Activated CD8-positive, alpha-beta memory T cell treated with anti-CD3 and anti-CD28 coated beads, Interleukin-2, amount 50 U/mL, for 48 hours (primary cell): ENCODE measurements at regions not wholly inside any gene's neighbourhood (a gene's known extent, or its start where the extent isn't known, plus 50 kb on each side); places are given as distances from the start of the nearest gene placed in this dataset.

Experiments used
- DNase-seq: peaks from one replicate; pipeline ENCODE4 v3.0.0-alpha.2; 2020

DNA sequence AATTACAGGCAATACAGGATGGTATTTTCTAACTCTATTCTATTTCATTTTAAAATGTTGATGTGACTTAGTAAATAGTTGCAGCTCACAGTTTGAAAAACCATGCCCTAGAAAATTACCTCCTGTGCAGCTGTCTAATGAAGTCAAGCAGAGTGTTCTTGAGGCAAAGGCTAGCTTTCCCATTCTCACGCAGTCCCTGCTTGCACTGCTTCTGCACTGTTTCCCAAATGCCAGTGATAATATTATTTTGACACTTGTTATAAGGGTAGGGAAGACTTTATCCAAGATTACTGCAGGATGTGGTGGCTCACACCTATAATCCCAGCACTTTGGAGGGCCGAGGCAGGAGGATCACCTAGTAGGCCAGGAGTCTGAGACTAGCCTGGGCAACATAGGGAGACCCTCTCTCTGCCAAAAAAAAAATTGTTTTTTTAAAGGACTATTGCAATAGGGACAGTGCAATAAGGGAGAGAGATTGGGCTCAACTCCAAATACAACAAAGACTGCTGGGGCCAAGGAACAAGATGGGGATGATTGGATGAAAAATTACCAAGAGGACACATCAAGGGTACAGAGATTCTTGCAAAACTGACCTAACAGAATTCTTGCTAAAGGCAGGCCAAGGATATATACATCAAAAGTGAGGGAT lies 196.1 kb downstream of the LY86 start:
- no peak for DNase-seq

DNA sequence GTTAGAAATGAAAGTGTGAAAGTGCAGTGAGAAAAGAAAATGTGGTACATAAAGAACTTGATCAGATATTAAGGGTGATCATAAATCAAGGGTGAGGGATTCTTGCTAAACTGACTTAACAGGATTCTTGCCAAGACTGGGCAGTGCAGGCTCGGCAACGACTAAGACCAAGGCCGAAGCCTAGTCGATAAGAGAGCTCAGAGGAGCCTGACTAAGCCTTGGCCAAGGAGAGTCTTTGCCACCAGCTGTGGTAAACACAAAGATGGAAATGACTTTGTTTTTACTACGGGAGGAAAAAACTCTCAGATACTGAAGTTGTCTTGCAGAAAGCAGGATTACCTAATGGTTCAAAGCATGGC lies 196.6 kb downstream of the LY86 start:
- DNase-seq = no peak

DNA sequence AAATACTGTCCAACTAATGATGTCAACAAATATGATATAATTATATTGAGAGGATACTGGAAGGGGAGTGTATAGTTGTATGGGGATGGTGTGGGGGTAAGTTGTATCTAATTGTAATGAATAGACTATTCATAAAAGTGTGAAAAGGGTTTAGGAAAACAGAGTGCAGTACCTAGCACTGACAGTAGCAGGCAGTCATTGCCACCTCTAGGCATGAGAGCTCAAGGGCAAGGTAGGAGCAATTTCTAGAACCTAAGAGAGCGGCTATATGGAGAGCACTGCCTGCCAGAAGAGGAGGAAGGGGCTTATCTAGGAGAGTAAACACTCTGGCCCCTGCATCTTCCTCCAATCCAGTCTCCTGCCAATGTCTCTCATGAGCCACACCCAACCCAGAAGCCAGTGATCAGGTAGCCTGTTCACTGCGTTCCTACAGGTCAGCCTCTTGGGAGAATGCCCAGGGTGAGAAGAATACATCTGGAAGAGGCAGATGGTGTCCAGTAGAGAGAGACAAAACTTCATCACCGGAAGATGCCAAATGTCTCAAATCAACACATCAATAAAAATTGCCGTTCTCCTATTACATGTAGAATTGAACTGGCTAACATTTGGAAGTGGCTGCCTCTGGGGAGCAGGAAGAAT lies 200.0 kb downstream of the LY86 start:
- DNase-seq = no peak

DNA sequence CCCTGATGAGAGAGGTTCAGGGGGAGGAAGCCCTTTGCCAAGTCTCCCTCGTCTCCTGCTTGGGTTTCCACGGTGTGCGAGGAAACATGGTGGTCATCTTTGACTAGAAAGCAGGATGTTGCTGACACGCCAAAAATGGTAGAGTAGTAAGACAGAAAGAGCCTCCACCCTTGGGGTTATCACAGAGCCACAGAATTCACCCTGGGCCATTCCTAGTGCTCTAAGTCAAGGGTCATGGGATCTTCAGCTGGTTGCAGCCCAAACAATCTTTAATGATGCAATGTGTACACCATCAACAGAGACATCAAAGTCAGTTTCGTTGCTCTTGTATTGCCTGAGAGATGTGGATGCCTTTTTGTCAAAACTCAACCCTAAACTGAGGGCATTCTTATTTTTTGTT lies 201.9 kb downstream of the LY86 start:
- DNase-seq = no peak

GRCh38 chr6:6790891-6791290 lies 202.4 kb downstream of the LY86 start:
- no peak for DNase-seq

DNA sequence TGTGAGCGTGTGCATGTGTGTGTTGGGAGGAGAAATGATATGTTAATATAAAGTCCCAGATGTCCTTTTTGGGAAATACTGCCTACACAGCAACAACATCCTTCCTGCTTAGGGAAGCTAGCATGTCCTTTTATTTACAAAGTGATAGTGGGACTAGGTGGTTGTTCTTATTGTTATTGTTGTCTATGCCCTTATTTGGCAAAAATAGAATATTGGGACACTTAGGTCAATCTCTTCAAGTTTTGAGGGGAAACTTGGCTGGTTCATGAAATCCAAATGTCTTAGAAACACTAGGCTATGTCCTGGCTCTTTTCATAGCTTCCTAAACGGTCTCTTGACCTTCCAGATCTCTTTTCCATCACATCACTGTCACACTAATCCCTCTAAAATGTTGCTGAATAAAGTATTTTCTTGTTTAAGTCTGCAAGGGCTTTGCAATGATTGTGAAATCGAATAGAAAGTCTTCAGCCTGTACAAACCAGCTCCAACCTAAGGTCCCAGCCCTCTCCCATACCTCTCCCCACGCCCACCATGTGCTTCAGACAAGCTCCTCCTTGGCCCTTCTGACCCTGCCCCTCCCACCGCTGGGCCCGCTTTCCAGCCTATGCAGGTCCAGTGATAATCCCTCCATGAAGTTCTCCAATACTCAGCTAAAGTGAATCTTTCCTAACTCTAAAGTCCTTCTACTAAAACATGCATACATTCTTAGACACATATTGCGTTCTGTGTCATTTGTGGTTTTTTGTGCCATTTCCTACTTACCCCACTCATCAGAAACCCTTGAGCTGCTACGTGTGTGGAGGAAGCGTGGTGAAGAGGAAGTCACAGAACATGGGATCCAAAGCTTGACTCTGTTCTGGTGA lies 205.1 kb downstream of the LY86 start:
- DNase-seq = no peak

GRCh38 chr6:6795393-6795792 lies 206.9 kb downstream of the LY86 start:
- no peak for DNase-seq

- DNase-seq = no peak
Measured at GRCh38 chr6:6796818-6797217, 208.3 kb downstream of the LY86 start.

GRCh38 chr6:6798448-6798860 lies 209.9 kb downstream of the LY86 start:
- no peak for DNase-seq

DNA sequence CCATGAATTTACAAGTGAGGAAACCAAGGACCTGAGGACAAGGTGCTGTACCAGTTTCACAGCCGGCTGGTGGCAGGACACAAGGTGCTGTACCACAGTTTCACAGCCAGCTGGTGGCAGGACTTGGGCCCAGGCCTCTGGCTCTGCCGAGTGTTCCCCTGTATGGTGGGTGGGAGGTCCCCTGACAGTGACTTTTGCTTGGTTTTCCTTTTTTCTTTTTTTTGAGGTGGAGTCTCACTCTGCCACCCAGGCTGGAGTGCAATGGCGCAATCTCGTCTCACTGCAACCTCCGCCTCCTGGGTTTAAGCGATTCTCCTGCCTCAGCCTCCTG lies 212.4 kb downstream of the LY86 start:
- no peak for DNase-seq

DNA sequence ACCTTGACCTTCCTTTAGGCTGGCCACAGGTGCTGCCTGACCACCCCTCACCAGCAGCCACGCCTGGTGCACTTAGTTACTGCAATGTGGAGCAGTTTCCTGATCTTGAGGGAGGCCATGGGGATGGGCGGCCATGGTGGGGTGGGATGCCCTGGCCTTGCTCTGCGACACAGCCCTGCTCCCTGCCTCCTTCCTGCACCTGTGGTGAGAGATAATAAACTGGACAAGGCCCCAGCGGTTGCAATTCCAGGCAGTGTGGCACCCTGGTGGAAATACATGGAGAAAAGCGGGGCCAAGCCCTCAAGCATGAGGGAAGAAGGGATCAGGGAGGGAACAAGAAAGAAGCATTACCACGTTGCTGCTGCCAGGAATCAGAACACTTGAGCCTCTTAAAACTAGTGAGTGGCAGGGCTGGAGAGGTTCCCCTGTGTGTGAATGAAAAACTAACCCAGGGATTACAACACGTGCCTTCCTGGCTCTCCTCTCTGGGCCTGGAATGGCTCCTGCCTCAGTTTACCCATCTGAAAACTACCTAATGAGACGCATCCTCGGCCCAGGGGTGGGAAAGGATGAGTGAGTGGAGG lies 213.2 kb downstream of the LY86 start:
- no peak for DNase-seq

- no peak for DNase-seq
Measured at GRCh38 chr6:6803180-6803977, 214.9 kb downstream of the LY86 start.

GRCh38 chr6:6804843-6805615 lies 216.5 kb downstream of the LY86 start:
- no peak for DNase-seq

DNA sequence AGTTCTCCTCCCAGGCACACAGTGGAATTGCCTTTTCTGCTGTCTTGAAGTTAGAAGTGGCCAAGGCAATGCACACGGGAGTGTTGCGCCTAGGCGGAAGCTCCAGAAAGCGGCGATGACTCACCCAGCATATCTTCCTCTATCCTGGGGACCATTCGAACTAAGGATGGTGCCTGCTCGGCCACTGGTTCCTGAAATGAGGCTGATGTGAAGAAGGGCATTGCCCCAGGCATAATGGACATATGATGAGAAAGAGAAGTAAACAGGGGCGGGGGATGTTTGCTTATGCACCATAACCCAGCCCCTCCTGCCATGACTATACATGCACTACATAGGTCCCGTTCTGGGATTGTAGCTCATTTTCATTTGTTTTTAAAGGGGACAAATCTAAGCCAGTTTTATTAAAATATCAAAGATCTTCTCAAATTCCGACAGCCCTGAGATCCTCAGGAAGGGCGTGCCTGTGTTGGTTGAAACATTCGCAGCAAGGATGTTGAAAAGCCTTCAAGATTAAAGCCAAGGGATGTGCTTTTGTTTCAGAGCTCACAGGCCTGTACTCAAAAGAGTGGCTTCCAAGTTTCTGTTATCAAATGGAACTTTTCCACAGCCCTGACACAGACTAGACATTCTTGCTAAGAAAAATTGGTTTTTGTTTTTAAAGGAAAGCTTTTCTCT lies 218.5 kb downstream of the LY86 start:
- no peak for DNase-seq

GRCh38 chr6:6808343-6808742 lies 219.8 kb downstream of the LY86 start:
- DNase-seq = no peak

DNA sequence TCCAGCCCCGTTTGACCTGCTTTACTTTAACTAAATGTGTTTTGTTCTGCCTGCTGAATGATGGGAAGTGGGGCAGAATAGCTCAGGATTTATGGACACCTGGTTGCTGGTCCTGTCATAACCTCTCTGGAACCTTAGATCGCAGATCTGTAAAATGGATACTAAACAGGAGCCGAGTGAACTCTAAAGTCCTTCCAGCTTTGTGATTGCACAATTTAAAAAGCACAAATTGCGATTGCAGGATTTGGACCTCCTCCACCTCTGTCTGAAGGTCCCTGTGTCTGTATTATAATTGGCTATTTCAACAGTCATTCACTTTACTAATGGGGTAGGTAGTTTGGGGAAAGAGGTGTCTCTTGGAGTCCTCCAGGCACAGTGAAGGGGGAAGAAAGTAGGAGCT lies 220.4 kb downstream of the LY86 start:
- DNase-seq = no peak

- DNase-seq = no peak
Measured at GRCh38 chr6:6810727-6811126, 222.2 kb downstream of the LY86 start.

GRCh38 chr6:6811128-6812009 lies 222.8 kb downstream of the LY86 start:
- no peak for DNase-seq

- no peak for DNase-seq
Measured at GRCh38 chr6:6812427-6812826, 223.9 kb downstream of the LY86 start.

- no peak for DNase-seq
Measured at GRCh38 chr6:6815732-6816131, 227.2 kb downstream of the LY86 start.

- DNase-seq = no peak
Measured at GRCh38 chr6:6816716-6817115, 228.2 kb downstream of the LY86 start.
